IPS-18a (cell line): ENCODE measurements at regions not wholly inside any gene's neighbourhood (a gene's known extent, or its start where the extent isn't known, plus 50 kb on each side); places are given as distances from the start of the nearest gene placed in this dataset.

Source experiments
- H3K27ac ChIP-seq: one replicate; pipeline ENCODE4 v1.5.1; 2013; ENCODE audit warnings: low read length
- H3K27me3 ChIP-seq: one replicate; pipeline ENCODE4 v1.6.1; 2013; ENCODE audit warnings: mild to moderate bottlenecking, low read length; ENCODE audit not compliant: control insufficient read depth, insufficient read depth
- H3K36me3 ChIP-seq: one replicate; pipeline ENCODE4 v1.6.1; 2013; ENCODE audit warnings: low read depth, low read length; ENCODE audit not compliant: control insufficient read depth
- H3K4me1 ChIP-seq: one replicate; pipeline ENCODE4 v1.6.1; 2013; ENCODE audit warnings: low read depth, low read length; ENCODE audit not compliant: control insufficient read depth
- H3K4me3 ChIP-seq: one replicate; pipeline ENCODE4 v1.5.1; 2013; ENCODE audit warnings: low read length
- H3K9ac ChIP-seq: one replicate; pipeline ENCODE4 v1.6.1; 2013; ENCODE audit warnings: mild to moderate bottlenecking, low read length, moderate library complexity
- H3K9me3 ChIP-seq: one replicate; pipeline ENCODE4 v1.6.1; 2013; ENCODE audit warnings: low read depth, low read length; ENCODE audit not compliant: control insufficient read depth

- Histone ChIP-seq H3K4me1 (no peaks in the 10 kb centered on the region), H3K9me3 (peaks cover 10% of the 10 kb centered on the region), H3K27ac (no peak overlapping the region), H3K36me3 (no peaks in the 10 kb centered on the region), H3K9ac (no peak overlapping the region), H3K27me3 (no peaks in the 10 kb centered on the region), H3K4me3 (no peak overlapping the region)
These were observed 612.4 kb downstream of the TNS3 start for GRCh38 chr7:46969303-46970130.

- Histone ChIP-seq H3K4me3 (no peak overlapping the region), H3K27me3 (no peaks in the 10 kb centered on the region), H3K36me3 (no peaks in the 10 kb centered on the region), H3K4me1 (no peaks in the 10 kb centered on the region), H3K9me3 (peaks cover 16% of the 10 kb centered on the region), H3K9ac (no peak overlapping the region), H3K27ac (no peak overlapping the region)
These were observed 613.9 kb downstream of the TNS3 start for GRCh38 chr7:46968003-46968402.

- Histone ChIP-seq H3K9me3 (peaks cover 16% of the 10 kb centered on the region), H3K27me3 (no peaks in the 10 kb centered on the region), H3K4me3 (no peak overlapping the region), H3K9ac (no peak overlapping the region), H3K4me1 (no peaks in the 10 kb centered on the region), H3K36me3 (no peaks in the 10 kb centered on the region), H3K27ac (no peak overlapping the region)
These were observed 618.2 kb downstream of the TNS3 start for GRCh38 chr7:46963719-46964118.

- H3K27me3 ChIP-seq: no peaks in the 10 kb centered on the region
- peaks cover 16% of the 10 kb centered on the region for H3K9me3 ChIP-seq
- no peak overlapping the region for H3K4me3 ChIP-seq
- no peak overlapping the region for H3K27ac ChIP-seq
- H3K36me3 ChIP-seq: no peaks in the 10 kb centered on the region
- no peaks in the 10 kb centered on the region for H3K4me1 ChIP-seq
- H3K9ac ChIP-seq: no peak overlapping the region
These were observed 620.9 kb downstream of the TNS3 start for GRCh38 chr7:46960970-46961369.

- Histone ChIP-seq H3K4me1 (no peaks in the 10 kb centered on the region), H3K9me3 (no peaks in the 10 kb centered on the region), H3K36me3 (no peaks in the 10 kb centered on the region), H3K27me3 (no peaks in the 10 kb centered on the region), H3K4me3 (no peak overlapping the region), H3K9ac (no peak overlapping the region), H3K27ac (no peak overlapping the region)
These were observed 624.7 kb downstream of the TNS3 start for GRCh38 chr7:46957195-46957594.

GRCh38 chr7:46955531-46955930, 626.4 kb downstream of the TNS3 start:
- H3K36me3 ChIP-seq: no peaks in the 10 kb centered on the region
- no peak overlapping the region for H3K4me3 ChIP-seq
- H3K27ac ChIP-seq: no peak overlapping the region
- no peaks in the 10 kb centered on the region for H3K27me3 ChIP-seq
- H3K9me3 ChIP-seq: no peaks in the 10 kb centered on the region
- H3K4me1 ChIP-seq: no peaks in the 10 kb centered on the region
- H3K9ac ChIP-seq: no peak overlapping the region

GRCh38 chr7:46954181-46954580, 627.7 kb downstream of the TNS3 start:
- Histone ChIP-seq H3K27me3 (no peaks in the 10 kb centered on the region), H3K9me3 (no peaks in the 10 kb centered on the region), H3K27ac (no peak overlapping the region), H3K4me1 (no peaks in the 10 kb centered on the region), H3K36me3 (no peaks in the 10 kb centered on the region), H3K4me3 (no peak overlapping the region), H3K9ac (no peak overlapping the region)

GRCh38 chr7:46953008-46953407, 628.9 kb downstream of the TNS3 start:
- Histone ChIP-seq H3K27ac (no peak overlapping the region), H3K27me3 (no peaks in the 10 kb centered on the region), H3K4me1 (no peaks in the 10 kb centered on the region), H3K9me3 (no peaks in the 10 kb centered on the region), H3K36me3 (no peaks in the 10 kb centered on the region), H3K4me3 (no peak overlapping the region), H3K9ac (no peak overlapping the region)

- Histone ChIP-seq H3K27me3 (no peaks in the 10 kb centered on the region), H3K9ac (no peak overlapping the region), H3K36me3 (no peaks in the 10 kb centered on the region), H3K4me1 (no peaks in the 10 kb centered on the region), H3K27ac (no peak overlapping the region), H3K4me3 (no peak overlapping the region), H3K9me3 (no peaks in the 10 kb centered on the region)
These were observed 632.5 kb downstream of the TNS3 start for GRCh38 chr7:46949270-46949931.

- no peaks in the 10 kb centered on the region for H3K36me3 ChIP-seq
- no peaks in the 10 kb centered on the region for H3K27me3 ChIP-seq
- no peak overlapping the region for H3K4me3 ChIP-seq
- H3K4me1 ChIP-seq: no peaks in the 10 kb centered on the region
- no peak overlapping the region for H3K27ac ChIP-seq
- no peak overlapping the region for H3K9ac ChIP-seq
- no peaks in the 10 kb centered on the region for H3K9me3 ChIP-seq
These were observed 633.2 kb downstream of the TNS3 start for GRCh38 chr7:46948716-46949115.

- H3K9me3 ChIP-seq: no peaks in the 10 kb centered on the region
- no peak overlapping the region for H3K4me3 ChIP-seq
- H3K4me1 ChIP-seq: no peaks in the 10 kb centered on the region
- no peaks in the 10 kb centered on the region for H3K27me3 ChIP-seq
- no peaks in the 10 kb centered on the region for H3K36me3 ChIP-seq
- no peak overlapping the region for H3K9ac ChIP-seq
- no peak overlapping the region for H3K27ac ChIP-seq
These were observed 636.6 kb downstream of the TNS3 start for GRCh38 chr7:46945328-46945727.

GRCh38 chr7:46943996-46944395, 637.9 kb downstream of the TNS3 start:
- Histone ChIP-seq H3K27ac (no peak overlapping the region), H3K36me3 (no peaks in the 10 kb centered on the region), H3K9me3 (no peaks in the 10 kb centered on the region), H3K4me3 (no peak overlapping the region), H3K27me3 (no peaks in the 10 kb centered on the region), H3K9ac (no peak overlapping the region), H3K4me1 (no peaks in the 10 kb centered on the region)
